ENCODE measurements at regions not wholly inside any gene's neighbourhood (a gene's known extent, or its start where the extent isn't known, plus 50 kb on each side); places are given as distances from the start of the nearest gene placed in this dataset.

DNA sequence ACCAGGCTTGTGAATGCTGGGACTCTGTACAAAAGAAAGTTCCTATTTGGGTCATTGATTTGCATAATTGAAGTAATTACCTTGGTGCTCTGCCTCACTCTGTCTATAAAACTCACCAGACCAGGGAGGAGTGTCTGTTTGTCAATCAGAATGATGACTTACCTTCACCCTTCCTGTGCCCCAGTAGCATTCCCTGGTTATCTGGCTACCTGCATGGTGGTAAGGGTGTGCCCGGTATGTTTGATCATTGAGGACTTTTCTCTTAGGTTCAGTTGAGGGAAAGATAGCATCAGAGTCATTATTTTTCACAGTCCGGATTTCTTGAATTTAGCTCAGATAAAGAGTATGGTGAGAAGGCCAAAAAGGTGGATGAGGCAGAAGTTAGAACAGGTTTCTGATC, 190.0 kb downstream of the BRINP2 start:
- no peak for TF ChIP-seq RAD21 (IDR thresholded peaks at IDR 0.05)
- TF ChIP-seq, protein P1, sequence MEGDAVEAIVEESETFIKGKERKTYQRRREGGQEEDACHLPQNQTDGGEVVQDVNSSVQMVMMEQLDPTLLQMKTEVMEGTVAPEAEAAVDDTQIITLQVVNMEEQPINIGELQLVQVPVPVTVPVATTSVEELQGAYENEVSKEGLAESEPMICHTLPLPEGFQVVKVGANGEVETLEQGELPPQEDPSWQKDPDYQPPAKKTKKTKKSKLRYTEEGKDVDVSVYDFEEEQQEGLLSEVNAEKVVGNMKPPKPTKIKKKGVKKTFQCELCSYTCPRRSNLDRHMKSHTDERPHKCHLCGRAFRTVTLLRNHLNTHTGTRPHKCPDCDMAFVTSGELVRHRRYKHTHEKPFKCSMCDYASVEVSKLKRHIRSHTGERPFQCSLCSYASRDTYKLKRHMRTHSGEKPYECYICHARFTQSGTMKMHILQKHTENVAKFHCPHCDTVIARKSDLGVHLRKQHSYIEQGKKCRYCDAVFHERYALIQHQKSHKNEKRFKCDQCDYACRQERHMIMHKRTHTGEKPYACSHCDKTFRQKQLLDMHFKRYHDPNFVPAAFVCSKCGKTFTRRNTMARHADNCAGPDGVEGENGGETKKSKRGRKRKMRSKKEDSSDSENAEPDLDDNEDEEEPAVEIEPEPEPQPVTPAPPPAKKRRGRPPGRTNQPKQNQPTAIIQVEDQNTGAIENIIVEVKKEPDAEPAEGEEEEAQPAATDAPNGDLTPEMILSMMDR (IDR thresholded peaks at IDR 0.05; ENCODE audit: low read depth, low read length, missing input control) = no peak
- TF ChIP-seq, protein P2, sequence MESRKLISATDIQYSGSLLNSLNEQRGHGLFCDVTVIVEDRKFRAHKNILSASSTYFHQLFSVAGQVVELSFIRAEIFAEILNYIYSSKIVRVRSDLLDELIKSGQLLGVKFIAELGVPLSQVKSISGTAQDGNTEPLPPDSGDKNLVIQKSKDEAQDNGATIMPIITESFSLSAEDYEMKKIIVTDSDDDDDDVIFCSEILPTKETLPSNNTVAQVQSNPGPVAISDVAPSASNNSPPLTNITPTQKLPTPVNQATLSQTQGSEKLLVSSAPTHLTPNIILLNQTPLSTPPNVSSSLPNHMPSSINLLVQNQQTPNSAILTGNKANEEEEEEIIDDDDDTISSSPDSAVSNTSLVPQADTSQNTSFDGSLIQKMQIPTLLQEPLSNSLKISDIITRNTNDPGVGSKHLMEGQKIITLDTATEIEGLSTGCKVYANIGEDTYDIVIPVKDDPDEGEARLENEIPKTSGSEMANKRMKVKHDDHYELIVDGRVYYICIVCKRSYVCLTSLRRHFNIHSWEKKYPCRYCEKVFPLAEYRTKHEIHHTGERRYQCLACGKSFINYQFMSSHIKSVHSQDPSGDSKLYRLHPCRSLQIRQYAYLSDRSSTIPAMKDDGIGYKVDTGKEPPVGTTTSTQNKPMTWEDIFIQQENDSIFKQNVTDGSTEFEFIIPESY (IDR thresholded peaks at IDR 0.05) = no peak
- TF ChIP-seq FOXA2 (IDR thresholded peaks at IDR 0.05) = no peak
- TF ChIP-seq JUND (IDR thresholded peaks at IDR 0.05) = no peak
- TF ChIP-seq SP1 (IDR thresholded peaks at IDR 0.05) = no peak
- TF ChIP-seq HNF4G (IDR thresholded peaks at IDR 0.05) = no peak
- TF ChIP-seq TAF1 (conservative IDR thresholded peaks at IDR 0.05) = no peak
- no peak for TF ChIP-seq FOXA1 (IDR thresholded peaks at IDR 0.05)
- no peak for TF ChIP-seq GABPA (IDR thresholded peaks at IDR 0.05 in 1 of 2, conservative IDR thresholded peaks at IDR 0.05 in 1 of 2)
- TF ChIP-seq, protein P3, sequence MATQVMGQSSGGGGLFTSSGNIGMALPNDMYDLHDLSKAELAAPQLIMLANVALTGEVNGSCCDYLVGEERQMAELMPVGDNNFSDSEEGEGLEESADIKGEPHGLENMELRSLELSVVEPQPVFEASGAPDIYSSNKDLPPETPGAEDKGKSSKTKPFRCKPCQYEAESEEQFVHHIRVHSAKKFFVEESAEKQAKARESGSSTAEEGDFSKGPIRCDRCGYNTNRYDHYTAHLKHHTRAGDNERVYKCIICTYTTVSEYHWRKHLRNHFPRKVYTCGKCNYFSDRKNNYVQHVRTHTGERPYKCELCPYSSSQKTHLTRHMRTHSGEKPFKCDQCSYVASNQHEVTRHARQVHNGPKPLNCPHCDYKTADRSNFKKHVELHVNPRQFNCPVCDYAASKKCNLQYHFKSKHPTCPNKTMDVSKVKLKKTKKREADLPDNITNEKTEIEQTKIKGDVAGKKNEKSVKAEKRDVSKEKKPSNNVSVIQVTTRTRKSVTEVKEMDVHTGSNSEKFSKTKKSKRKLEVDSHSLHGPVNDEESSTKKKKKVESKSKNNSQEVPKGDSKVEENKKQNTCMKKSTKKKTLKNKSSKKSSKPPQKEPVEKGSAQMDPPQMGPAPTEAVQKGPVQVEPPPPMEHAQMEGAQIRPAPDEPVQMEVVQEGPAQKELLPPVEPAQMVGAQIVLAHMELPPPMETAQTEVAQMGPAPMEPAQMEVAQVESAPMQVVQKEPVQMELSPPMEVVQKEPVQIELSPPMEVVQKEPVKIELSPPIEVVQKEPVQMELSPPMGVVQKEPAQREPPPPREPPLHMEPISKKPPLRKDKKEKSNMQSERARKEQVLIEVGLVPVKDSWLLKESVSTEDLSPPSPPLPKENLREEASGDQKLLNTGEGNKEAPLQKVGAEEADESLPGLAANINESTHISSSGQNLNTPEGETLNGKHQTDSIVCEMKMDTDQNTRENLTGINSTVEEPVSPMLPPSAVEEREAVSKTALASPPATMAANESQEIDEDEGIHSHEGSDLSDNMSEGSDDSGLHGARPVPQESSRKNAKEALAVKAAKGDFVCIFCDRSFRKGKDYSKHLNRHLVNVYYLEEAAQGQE (IDR thresholded peaks at IDR 0.05) = no peak
- TF ChIP-seq, protein P4, sequence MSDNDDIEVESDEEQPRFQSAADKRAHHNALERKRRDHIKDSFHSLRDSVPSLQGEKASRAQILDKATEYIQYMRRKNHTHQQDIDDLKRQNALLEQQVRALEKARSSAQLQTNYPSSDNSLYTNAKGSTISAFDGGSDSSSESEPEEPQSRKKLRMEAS (IDR thresholded peaks at IDR 0.05) = no peak
- TF ChIP-seq NR2F2 (IDR thresholded peaks at IDR 0.05) = no peak
